NCI-H774 (cell line): ENCODE measurements at regions not wholly inside any gene's neighbourhood (a gene's known extent, or its start where the extent isn't known, plus 50 kb on each side); places are given as distances from the start of the nearest gene placed in this dataset.
"Not testable (repeated sequence)": the region's sequence is repeated elsewhere in the genome, so short reads cannot be mapped to it uniquely, and the experiment has no call there.

Experiments
- DNase-seq: peaks from one replicate; lab custom pipeline; 2025; lab: John Stamatoyannopoulos, UW

- DNase-seq, result no peak
Observed at GRCh38 chr4:85018983-85019382, 52.5 kb upstream of the WDFY3 start.

GRCh38 chr4:85019411-85019810 lies 52.9 kb upstream of the WDFY3 start:
- DNase-seq, result no peak

- DNase-seq, result no peak
Observed at GRCh38 chr4:85024671-85025070, 58.2 kb upstream of the WDFY3 start.

GRCh38 chr4:85028910-85029309 lies 62.4 kb upstream of the WDFY3 start:
- DNase-seq, result no peak

GRCh38 chr4:85029453-85029852 lies 63.0 kb upstream of the WDFY3 start:
- DNase-seq, result no peak

- no peak for DNase-seq
Observed at GRCh38 chr4:85030156-85030555, 63.7 kb upstream of the WDFY3 start.

GRCh38 chr4:85033838-85034237 lies 67.3 kb upstream of the WDFY3 start:
- DNase-seq, result not testable (repeated sequence)

GRCh38 chr4:85039526-85039925 lies 73.0 kb upstream of the WDFY3 start:
- no peak for DNase-seq

- DNase-seq, result not testable (repeated sequence)
Observed at GRCh38 chr4:85043812-85044496, 77.5 kb upstream of the WDFY3 start.

- DNase-seq, result no peak
Observed at GRCh38 chr4:85050736-85051135, 84.2 kb upstream of the WDFY3 start.

GRCh38 chr4:85051526-85051925 lies 85.0 kb upstream of the WDFY3 start:
- no peak for DNase-seq

- not testable (repeated sequence) for DNase-seq
Observed at GRCh38 chr4:85054925-85055324, 88.4 kb upstream of the WDFY3 start.

- no peak for DNase-seq
Observed at GRCh38 chr4:85058551-85058950, 92.1 kb upstream of the WDFY3 start.

GRCh38 chr4:85061974-85062373 lies 95.5 kb upstream of the WDFY3 start:
- no peak for DNase-seq

GRCh38 chr4:85062466-85062865 lies 96.0 kb upstream of the WDFY3 start:
- no peak for DNase-seq

GRCh38 chr4:85067342-85067741 lies 100.9 kb upstream of the WDFY3 start:
- no peak for DNase-seq

GRCh38 chr4:85078016-85078415 lies 111.5 kb upstream of the WDFY3 start:
- DNase-seq, result no peak

- DNase-seq, result no peak
Observed at GRCh38 chr4:85081196-85081595, 114.7 kb upstream of the WDFY3 start.

GRCh38 chr4:85084371-85085094 lies 118.0 kb upstream of the WDFY3 start:
- peak; percentile 35 for DNase-seq

GRCh38 chr4:85086721-85087120 lies 120.2 kb upstream of the WDFY3 start:
- no peak for DNase-seq

- DNase-seq, result no peak
Observed at GRCh38 chr4:85092536-85092935, 126.0 kb upstream of the WDFY3 start.

GRCh38 chr4:85092943-85093342 lies 126.5 kb upstream of the WDFY3 start:
- DNase-seq, result no peak

- DNase-seq, result no peak
Observed at GRCh38 chr4:85094735-85095134, 128.2 kb upstream of the WDFY3 start.

- DNase-seq, result no peak
Observed at GRCh38 chr4:85102606-85103005, 136.1 kb upstream of the WDFY3 start.
